ENCODE measurements at regions not wholly inside any gene's neighbourhood (a gene's known extent, or its start where the extent isn't known, plus 50 kb on each side); places are given as distances from the start of the nearest gene placed in this dataset.
"Not testable (repeated sequence)": the region's sequence is repeated elsewhere in the genome, so short reads cannot be mapped to it uniquely, and the experiment has no call there.

- TF ChIP-seq L3MBTL2 (conservative IDR thresholded peaks at IDR 0.05); BHLHE40 (IDR thresholded peaks at IDR 0.05; ENCODE audit: borderline replicate concordance); FOXM1 (IDR thresholded peaks at IDR 0.05; ENCODE audit: borderline replicate concordance); SP1 (IDR thresholded peaks at IDR 0.05); NFRKB (IDR thresholded peaks at IDR 0.05); HDGF (IDR thresholded peaks at IDR 0.05; ENCODE audit: borderline replicate concordance); ELF4 (IDR thresholded peaks at IDR 0.05); TARDBP (IDR thresholded peaks at IDR 0.05); SUZ12 (IDR thresholded peaks at IDR 0.05): not testable (repeated sequence)
- TF ChIP-seq, protein P1, sequence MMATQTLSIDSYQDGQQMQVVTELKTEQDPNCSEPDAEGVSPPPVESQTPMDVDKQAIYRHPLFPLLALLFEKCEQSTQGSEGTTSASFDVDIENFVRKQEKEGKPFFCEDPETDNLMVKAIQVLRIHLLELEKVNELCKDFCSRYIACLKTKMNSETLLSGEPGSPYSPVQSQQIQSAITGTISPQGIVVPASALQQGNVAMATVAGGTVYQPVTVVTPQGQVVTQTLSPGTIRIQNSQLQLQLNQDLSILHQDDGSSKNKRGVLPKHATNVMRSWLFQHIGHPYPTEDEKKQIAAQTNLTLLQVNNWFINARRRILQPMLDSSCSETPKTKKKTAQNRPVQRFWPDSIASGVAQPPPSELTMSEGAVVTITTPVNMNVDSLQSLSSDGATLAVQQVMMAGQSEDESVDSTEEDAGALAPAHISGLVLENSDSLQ (IDR thresholded peaks at IDR 0.05): not testable (repeated sequence)
Measured at GRCh38 chr14:82994547-82994946, 1460.9 kb upstream of the SEL1L start.
